ENCODE measurements at regions not wholly inside any gene's neighbourhood (a gene's known extent, or its start where the extent isn't known, plus 50 kb on each side); places are given as distances from the start of the nearest gene placed in this dataset.

DNA sequence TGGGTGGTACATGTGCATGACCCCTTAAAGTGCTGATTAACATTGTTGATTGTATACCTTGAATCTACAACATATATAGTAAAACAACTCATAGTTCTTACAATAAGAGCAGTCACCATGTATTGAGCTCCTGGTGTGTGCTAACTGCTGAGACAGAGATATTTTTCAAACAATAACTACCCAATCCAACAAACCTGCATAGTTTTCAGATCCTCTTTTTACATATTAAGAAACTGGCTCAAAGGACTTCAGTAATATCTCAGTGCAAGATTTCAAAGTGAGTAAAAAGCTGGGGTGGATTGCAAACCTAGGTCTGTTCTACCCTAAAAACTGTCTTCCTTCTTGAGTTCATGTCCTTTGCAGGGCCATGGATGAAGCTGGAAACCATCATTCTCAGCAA is 272.2 kb downstream of the SNX13 start:
- TF ChIP-seq, protein P1, sequence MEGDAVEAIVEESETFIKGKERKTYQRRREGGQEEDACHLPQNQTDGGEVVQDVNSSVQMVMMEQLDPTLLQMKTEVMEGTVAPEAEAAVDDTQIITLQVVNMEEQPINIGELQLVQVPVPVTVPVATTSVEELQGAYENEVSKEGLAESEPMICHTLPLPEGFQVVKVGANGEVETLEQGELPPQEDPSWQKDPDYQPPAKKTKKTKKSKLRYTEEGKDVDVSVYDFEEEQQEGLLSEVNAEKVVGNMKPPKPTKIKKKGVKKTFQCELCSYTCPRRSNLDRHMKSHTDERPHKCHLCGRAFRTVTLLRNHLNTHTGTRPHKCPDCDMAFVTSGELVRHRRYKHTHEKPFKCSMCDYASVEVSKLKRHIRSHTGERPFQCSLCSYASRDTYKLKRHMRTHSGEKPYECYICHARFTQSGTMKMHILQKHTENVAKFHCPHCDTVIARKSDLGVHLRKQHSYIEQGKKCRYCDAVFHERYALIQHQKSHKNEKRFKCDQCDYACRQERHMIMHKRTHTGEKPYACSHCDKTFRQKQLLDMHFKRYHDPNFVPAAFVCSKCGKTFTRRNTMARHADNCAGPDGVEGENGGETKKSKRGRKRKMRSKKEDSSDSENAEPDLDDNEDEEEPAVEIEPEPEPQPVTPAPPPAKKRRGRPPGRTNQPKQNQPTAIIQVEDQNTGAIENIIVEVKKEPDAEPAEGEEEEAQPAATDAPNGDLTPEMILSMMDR (IDR thresholded peaks at IDR 0.05; ENCODE audit: poor library complexity), result no peak
- no peak for TF ChIP-seq EZH2 (IDR thresholded peaks at IDR 0.05; ENCODE audit: borderline replicate concordance)
